ENCODE measurements at regions not wholly inside any gene's neighbourhood (a gene's known extent, or its start where the extent isn't known, plus 50 kb on each side); places are given as distances from the start of the nearest gene placed in this dataset.
"Not testable (repeated sequence)": the region's sequence is repeated elsewhere in the genome, so short reads cannot be mapped to it uniquely, and the experiment has no call there.

DNA sequence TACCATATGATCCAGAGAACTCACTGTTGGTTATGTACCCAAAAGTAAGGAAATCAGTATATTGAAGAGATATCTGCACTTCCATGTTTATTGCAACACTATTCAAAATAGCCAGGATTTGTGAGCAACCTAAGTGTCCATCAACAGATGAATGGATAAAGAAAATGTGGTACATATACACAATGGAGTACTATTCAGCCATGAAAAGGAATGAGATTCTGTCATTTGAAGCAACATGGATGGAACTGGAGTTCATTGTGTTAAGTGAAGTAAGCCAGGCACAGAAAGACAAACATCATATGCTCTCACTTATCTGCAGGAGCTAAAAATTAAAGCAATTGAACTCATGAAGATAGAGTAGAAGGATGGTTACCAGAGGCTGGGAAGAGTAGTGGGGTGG lies 510.5 kb downstream of the KLHL13 start:
- not testable (repeated sequence) for TF ChIP-seq REST (IDR thresholded peaks at IDR 0.05; ENCODE audit: insufficient replicate concordance, low read depth); POLR2AphosphoS5 (IDR thresholded peaks at IDR 0.05; ENCODE audit: low read depth); SPI1 (IDR thresholded peaks at IDR 0.05; ENCODE audit: borderline replicate concordance, low read depth); GABPA (IDR thresholded peaks at IDR 0.05; ENCODE audit: low read depth)
- TF ChIP-seq, protein P1, sequence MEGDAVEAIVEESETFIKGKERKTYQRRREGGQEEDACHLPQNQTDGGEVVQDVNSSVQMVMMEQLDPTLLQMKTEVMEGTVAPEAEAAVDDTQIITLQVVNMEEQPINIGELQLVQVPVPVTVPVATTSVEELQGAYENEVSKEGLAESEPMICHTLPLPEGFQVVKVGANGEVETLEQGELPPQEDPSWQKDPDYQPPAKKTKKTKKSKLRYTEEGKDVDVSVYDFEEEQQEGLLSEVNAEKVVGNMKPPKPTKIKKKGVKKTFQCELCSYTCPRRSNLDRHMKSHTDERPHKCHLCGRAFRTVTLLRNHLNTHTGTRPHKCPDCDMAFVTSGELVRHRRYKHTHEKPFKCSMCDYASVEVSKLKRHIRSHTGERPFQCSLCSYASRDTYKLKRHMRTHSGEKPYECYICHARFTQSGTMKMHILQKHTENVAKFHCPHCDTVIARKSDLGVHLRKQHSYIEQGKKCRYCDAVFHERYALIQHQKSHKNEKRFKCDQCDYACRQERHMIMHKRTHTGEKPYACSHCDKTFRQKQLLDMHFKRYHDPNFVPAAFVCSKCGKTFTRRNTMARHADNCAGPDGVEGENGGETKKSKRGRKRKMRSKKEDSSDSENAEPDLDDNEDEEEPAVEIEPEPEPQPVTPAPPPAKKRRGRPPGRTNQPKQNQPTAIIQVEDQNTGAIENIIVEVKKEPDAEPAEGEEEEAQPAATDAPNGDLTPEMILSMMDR (IDR thresholded peaks at IDR 0.05; ENCODE audit: insufficient read depth, low read length), result not testable (repeated sequence)

Data from HL-60 (cell line).